HG03025 (cell line): ENCODE measurements at regions not wholly inside any gene's neighbourhood (a gene's known extent, or its start where the extent isn't known, plus 50 kb on each side); places are given as distances from the start of the nearest gene placed in this dataset.

ENCODE experiments used
- ATAC-seq: cut with Tn5 transposase; IDR thresholded peaks from one replicate; pipeline ENCODE4 v1.9.1; 2021; ENCODE audit warnings: mild to moderate bottlenecking, moderate library complexity; ENCODE audit not compliant: unreplicated experiment, low FRiP score

GRCh38 chr3:106157411-106157810 is 288.6 kb upstream of the CBLB start:
- ATAC-seq: no peak

DNA sequence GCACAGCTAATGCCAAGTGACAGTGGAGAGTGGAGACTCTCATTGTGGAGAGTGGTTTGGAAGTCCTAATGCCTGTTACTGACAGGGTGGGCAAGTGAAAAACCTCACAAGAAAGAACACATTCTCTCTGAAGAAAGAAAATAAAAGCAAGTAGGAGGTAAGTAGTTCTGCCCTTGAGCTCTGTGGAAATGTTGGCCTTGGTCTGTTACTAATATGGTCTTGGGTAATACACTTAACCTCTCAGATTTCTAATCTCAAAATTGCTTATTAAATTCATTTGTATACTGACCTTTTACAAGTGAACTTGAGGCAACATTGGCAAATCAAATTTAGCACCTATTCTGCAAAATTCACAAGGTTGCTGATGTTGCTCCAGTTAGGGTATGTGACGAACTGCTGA is 291.6 kb upstream of the CBLB start:
- ATAC-seq: no peak

DNA sequence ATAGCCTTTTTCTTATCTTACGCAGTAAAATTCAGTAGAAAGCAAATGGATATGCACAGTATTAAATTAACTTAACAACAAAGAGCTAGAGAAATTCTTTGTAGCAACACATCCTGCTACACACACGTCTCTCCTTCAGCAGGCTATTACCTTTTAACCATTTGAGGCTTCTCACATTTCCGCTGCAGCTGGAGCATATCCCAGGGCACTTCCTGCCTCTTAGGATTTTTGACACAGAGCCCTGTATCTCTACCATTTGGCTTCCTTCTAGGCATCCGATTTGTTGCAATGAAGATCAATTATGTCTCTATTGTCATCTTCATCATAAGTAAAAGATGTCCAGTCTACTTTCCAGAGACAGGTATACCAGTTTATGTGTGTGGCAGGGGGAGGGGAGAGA is 292.4 kb upstream of the CBLB start:
- no peak for ATAC-seq

GRCh38 chr3:106167728-106168127 is 298.9 kb upstream of the CBLB start:
- no peak for ATAC-seq

DNA sequence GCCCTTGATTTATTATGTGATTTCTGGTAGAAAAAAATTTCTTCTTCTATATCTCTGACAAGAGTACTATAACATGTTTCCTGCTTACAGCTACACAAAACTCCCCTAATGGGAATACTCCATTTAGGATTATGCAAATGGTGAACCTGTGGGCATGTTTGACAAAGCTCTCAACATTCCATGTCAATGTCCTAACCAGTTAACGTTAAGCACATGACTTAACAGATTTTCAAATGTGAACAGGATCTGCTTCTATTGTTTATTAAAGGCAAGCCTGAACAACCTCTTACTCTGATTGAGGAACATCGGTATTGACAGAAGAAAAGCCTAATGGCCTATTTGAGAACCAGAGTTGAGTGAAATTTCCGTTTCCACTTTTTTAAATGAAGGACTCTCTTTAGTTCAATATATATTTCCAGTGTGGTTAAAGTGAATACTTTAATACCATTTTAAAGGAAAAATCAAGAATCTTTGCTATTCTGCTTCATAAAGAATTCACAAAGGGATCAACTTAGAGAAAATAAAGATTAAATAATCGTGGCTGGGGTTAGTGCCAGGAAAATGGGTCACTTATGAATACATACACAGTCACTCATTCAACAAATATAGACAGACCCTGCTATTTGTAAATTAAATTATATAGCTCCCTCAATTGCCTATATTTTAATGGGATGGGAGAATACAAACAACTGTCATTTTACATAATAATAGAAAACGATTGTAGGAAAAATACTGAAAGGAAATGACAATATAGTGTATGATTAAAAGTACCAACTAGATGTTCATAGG is 300.3 kb upstream of the CBLB start:
- ATAC-seq: no peak

DNA sequence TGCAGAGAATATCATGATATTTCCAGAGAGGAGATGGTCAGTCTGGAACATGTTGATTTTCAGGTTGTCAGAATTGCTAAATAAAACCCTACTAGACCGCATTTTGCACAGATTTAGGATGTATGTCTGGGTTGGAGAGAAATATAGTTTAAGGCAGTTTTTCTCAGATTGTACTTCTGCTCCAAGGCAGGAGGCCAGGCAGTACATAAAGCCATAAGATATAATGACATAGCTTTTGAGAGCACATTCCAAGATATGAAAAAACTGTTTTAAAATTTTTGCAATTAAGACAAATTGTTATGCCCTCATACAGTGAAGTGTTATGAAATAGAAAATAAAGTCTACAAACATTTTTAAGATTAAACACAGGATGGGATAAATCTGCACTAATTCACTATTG is 301.8 kb upstream of the CBLB start:
- no peak for ATAC-seq

DNA sequence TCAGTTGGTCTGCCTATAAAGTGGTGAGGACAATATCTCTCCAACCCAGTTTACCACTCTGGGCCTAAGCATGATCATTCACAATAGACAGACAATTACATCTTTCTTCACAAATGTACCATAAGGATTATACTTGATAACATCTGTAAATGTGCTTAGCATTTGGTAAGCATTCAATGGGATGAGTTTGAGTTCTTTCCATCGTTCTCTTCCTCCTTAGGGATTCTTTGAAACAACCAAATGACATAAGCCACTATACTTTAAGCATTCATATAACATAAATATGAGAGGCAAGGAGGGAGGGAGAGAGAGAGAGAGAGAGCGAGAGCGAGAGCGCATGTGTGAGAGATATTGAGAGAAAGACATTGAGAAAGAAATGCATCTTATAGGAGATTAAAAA is 303.3 kb upstream of the CBLB start:
- ATAC-seq: no peak

DNA sequence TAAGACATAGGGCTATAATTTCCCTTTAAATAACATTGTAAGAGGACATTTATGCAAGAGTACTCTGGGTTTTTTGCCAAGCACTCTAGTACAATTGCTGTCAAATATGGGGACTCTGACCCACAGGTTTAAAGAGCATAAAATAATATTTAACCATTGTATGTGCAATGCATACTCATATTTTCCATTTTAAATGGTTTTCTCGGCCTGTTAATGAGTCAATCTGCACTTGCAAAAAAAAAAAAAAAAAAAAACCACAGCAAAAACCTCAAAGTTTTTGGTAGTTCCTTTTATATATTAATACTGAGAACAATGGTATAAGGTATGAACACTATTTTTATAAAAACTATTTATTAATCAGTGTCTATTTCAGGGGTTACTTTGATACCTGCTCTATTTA is 304.0 kb upstream of the CBLB start:
- peak; percentile 49 for ATAC-seq

DNA sequence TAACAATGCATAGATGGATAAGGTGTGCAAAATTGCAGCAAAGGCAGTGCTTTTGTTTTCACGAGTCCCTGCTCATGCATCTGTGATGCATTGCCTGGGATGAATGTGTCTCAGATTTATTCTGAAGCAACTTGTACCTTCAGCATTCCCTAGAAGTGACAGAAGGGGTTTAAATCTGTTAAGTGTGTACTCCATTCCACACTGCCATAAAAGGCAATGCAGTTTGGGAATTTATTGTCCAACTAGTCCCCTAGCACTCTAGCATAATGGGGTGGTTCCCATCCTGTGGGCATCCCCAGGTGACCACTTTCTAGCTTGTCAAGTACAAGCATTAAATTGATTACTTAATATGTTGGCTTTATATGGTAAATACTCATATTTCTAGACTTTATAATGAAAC is 306.5 kb upstream of the CBLB start:
- ATAC-seq: no peak

DNA sequence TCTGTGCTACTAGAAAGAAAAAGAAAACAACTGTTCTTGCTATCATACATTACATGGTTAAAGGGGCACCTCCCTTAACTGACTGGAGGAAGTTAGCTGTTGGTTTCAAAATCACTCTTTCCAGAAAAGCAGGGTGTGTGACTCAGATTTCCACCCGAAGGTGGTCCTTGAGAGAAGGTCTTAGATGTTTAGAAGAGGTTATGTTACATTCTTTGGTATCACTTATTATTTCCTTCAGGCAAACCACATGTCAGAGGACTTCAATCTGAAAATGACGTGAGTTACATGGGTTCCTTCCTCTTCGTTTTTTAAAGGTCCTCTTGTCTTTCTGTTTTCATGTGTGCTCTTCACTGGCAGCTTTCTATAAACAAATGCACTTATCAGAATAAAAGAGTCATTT is 307.9 kb upstream of the CBLB start:
- peak; percentile 86 for ATAC-seq

DNA sequence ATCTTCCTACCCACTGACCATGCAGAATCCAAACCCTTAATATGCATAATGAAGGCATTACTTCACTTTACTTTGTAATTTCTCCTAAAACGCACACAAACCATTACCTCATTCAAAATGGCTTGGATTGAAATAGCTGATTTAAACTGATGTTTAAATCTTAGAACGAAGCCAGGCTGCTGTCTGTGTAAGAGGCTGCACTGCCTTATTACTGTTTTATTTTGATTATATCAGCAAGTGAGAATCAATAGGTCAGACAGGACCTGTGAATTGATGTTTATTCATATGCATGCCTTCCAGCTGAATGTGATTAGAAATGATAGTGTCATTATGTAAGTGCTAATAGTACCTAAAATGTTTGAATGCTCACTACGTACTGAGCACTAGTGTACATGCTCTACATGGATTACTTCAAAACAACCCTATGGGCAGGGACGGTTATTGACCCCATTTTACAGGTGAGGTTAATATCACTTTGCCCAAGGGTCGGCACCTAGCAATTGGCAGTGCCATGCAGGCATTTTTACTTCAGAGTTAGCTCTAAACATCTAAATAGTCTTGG is 314.2 kb upstream of the CBLB start:
- no peak for ATAC-seq

DNA sequence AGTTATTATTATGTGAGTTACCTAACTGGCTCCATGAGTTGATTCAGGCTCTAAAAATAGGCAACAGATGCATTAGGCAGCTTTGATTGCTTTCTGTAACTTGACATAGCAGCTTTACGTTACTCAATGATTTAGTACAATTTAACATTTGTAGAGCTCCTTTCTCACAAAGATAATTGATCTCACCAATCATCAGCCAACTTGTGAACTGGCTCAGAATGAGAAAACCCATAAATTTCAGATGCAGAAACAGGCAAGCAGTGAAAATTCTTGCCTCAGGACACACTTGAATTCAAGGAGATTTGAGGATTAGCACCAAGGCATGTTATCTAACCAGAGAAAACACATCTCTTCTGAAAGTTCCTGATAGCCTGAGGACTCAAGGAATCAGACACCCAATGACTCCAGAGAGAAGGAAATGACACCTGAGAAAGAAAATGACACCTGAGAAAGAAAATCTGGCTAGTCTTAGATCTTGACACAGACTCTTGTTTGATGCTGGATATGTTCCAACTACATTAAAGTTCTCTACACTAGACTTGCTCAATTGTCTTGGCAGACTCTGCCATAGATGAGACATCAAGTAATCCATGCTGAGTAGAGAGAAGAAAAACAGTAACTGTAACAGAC is 315.1 kb upstream of the CBLB start:
- no peak for ATAC-seq

GRCh38 chr3:106184540-106185457 is 316.0 kb upstream of the CBLB start:
- peak; percentile 93 for ATAC-seq

DNA sequence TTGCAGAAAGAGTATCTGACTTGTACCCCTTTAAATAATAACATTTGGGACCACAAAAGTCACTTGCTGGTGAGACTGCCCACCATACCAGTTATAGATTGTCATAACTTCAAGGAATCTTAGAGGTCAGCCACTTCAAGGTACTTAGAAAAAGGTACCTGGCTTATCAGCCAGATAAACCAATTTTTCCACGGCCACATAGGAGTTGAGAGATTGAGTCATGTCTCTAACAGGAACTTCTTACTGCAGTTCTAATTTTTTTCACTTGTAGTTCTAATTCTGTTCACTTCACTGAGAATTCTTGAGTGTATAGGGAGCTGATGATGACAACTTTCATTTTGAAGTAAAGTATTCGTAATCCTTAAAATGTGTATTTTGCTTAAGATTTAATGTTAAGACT is 317.1 kb upstream of the CBLB start:
- no peak for ATAC-seq

- ATAC-seq: no peak
Measured at GRCh38 chr3:106190296-106190695, 321.5 kb upstream of the CBLB start.

GRCh38 chr3:106191211-106191610 is 322.4 kb upstream of the CBLB start:
- ATAC-seq: no peak

DNA sequence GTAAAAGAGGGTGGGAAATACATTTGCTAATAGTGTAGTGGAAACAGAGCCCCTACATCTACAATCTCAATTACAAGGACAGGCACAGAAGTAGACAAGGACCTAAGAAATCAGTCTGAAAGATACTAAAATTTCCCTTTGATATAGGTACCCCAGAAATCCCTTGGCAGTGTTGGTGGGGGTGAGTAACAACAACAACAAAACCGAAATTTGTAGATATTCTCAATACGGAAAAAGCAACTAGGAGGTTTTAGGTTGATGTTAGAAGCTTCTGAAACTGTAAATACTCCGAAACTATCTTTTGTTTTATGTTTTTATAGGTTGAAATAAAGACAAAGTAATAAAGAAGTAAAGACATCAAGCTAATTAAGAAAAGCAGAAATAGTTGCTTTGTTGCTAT is 323.1 kb upstream of the CBLB start:
- no peak for ATAC-seq

- ATAC-seq: no peak
Measured at GRCh38 chr3:106193876-106194275, 325.1 kb upstream of the CBLB start.

DNA sequence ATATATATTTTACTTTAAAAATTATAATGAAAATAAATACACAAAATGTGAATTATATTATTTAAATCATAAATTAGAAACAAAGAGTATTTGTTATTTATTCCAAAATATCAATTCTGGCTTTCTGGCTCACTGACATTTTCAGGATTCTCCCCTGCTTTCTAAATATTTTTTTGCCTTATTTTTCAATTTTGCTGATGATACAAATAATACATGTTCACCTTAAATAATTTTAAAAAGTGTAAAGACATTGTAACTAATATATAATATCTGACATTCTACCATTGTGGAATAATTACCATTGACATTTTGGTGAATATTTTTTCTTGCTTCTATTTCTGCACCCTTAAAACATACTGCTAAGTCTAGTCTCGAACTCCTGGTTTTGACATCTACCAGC is 325.9 kb upstream of the CBLB start:
- no peak for ATAC-seq

GRCh38 chr3:106197532-106198194 is 328.9 kb upstream of the CBLB start:
- no peak for ATAC-seq
